Muscle layer of duodenum (tissue), 2 donors: ENCODE measurements at regions not wholly inside any gene's neighbourhood (a gene's known extent, or its start where the extent isn't known, plus 50 kb on each side); places are given as distances from the start of the nearest gene placed in this dataset.

ENCODE experiments used
- H3K27ac ChIP-seq: one replicate; pipeline ENCODE4 v1.7.0; 2013; ENCODE audit warnings: mild to moderate bottlenecking, low read length
- H3K27me3 ChIP-seq: one replicate; pipeline ENCODE4 v1.7.0; 2013; ENCODE audit warnings: low read depth, mild to moderate bottlenecking, control low read depth, low read length
- H3K36me3 ChIP-seq, 2 donors: one replicate each; pipeline ENCODE4 v1.7.0; 2013; ENCODE audit warnings: low read length in 2 of 2, control low read depth in 1 of 2, mild to moderate bottlenecking in 1 of 2; ENCODE audit not compliant: insufficient read depth in 2 of 2, control insufficient read depth in 1 of 2
- H3K4me1 ChIP-seq, 2 donors: one replicate each; pipeline ENCODE4 v1.7.0; 2013; ENCODE audit warnings: low read length in 2 of 2, mild to moderate bottlenecking in 2 of 2, control low read depth in 1 of 2, moderate library complexity in 1 of 2; ENCODE audit not compliant: insufficient read depth in 2 of 2, control insufficient read depth in 1 of 2
- H3K4me3 ChIP-seq, 2 donors: one replicate each; pipeline ENCODE4 v1.7.0; 2013; ENCODE audit warnings: low read length in 2 of 2, low read depth in 1 of 2, mild to moderate bottlenecking in 1 of 2
- H3K9me3 ChIP-seq, 2 donors: one replicate each; pipeline ENCODE4 v1.7.0; 2013; ENCODE audit warnings: low read length in 2 of 2, control low read depth in 1 of 2, mild to moderate bottlenecking in 1 of 2; ENCODE audit not compliant: control insufficient read depth in 1 of 2
- donor health status: healthy.

GRCh38 chr2:167861574-167862193 lies 385.7 kb downstream of the STK39 start:
- Histone ChIP-seq H3K27ac (no peak overlapping the region), H3K36me3 (no peaks in the 10 kb centered on the region), H3K4me3 (no peak overlapping the region), H3K27me3 (no peaks in the 10 kb centered on the region), H3K4me1 (no peaks in the 10 kb centered on the region), H3K9me3 (no peaks in the 10 kb centered on the region)

GRCh38 chr2:167860082-167860481 lies 387.3 kb downstream of the STK39 start:
- Histone ChIP-seq H3K27ac (no peak overlapping the region), H3K27me3 (no peaks in the 10 kb centered on the region), H3K4me1 (no peaks in the 10 kb centered on the region), H3K36me3 (no peaks in the 10 kb centered on the region), H3K4me3 (no peak overlapping the region), H3K9me3 (no peaks in the 10 kb centered on the region)

DNA sequence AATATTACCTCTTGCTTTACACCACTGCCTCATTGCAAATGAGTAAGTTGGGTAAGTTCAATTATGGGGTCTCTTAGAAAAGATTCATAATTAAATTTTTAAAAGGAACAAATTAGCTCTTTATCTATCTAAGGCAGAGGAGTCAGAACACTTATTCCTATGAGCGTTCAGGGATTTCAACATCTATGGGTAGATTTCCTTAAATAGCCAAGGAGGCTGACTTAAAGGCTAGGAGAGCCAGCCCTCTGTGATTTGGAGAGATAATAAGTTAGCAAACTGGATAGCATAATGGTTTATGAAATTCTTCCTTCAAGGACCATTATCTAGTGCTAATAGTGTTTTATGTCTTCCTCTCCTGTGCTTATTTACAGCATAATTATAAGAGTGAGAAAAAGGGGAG lies 387.7 kb downstream of the STK39 start:
- Histone ChIP-seq H3K4me3 (no peak overlapping the region), H3K36me3 (no peaks in the 10 kb centered on the region), H3K27ac (no peak overlapping the region), H3K27me3 (no peaks in the 10 kb centered on the region), H3K4me1 (no peaks in the 10 kb centered on the region), H3K9me3 (no peaks in the 10 kb centered on the region)

- H3K4me1 ChIP-seq, result no peaks in the 10 kb centered on the region
- H3K27ac ChIP-seq, result no peak overlapping the region
- no peaks in the 10 kb centered on the region for H3K9me3 ChIP-seq
- H3K4me3 ChIP-seq, result no peak overlapping the region
- no peaks in the 10 kb centered on the region for H3K27me3 ChIP-seq
- H3K36me3 ChIP-seq, result no peaks in the 10 kb centered on the region
These were observed 389.3 kb downstream of the STK39 start for GRCh38 chr2:167858086-167858485.

DNA sequence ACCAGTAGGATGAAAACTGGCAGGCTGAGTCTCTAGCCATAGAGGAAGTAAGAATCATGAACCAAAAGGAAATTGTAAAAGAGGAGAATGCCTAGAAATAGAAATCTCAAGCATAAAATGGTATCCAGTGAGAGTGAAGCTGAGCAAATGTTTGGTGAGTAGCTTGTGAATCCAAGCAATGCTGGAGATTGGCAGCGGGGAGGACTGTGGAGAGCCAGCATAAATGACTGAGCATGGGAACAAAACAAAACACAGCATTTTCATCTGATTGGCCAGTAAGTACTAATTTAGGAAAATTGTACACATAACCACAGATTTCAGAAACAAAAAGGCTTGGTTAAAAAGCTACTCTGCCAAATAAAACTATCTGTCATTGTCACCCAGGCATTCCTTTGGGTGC lies 390.0 kb downstream of the STK39 start:
- Histone ChIP-seq H3K9me3 (no peaks in the 10 kb centered on the region), H3K27me3 (no peaks in the 10 kb centered on the region), H3K4me1 (no peaks in the 10 kb centered on the region), H3K4me3 (no peak overlapping the region), H3K36me3 (no peaks in the 10 kb centered on the region), H3K27ac (no peak overlapping the region)

DNA sequence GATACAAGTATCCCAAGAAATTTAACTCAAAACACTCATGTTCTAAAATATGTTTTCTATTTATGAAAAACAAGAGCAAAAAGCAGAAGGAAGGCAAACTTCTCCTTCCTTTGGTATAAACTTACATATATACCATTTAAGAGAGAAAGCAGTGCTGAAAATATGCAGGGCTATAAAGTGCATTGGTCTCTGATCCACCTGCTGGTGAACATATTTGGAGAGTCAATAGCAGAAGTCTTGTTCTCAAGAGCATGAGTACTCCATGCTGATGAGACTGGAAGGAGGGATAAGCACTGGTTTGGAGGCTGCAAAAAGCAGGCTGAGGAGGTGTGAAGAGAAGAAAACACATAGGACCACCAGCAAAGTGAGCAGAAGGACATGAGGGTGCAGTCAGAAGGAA lies 391.2 kb downstream of the STK39 start:
- H3K9me3 ChIP-seq, result no peaks in the 10 kb centered on the region
- no peak overlapping the region for H3K4me3 ChIP-seq
- H3K36me3 ChIP-seq, result no peaks in the 10 kb centered on the region
- no peak overlapping the region for H3K27ac ChIP-seq
- no peaks in the 10 kb centered on the region for H3K4me1 ChIP-seq
- H3K27me3 ChIP-seq, result no peaks in the 10 kb centered on the region

- Histone ChIP-seq H3K9me3 (no peaks in the 10 kb centered on the region), H3K4me1 (no peaks in the 10 kb centered on the region), H3K27ac (no peak overlapping the region)
These were observed 392.2 kb downstream of the STK39 start for GRCh38 chr2:167855211-167855610.

DNA sequence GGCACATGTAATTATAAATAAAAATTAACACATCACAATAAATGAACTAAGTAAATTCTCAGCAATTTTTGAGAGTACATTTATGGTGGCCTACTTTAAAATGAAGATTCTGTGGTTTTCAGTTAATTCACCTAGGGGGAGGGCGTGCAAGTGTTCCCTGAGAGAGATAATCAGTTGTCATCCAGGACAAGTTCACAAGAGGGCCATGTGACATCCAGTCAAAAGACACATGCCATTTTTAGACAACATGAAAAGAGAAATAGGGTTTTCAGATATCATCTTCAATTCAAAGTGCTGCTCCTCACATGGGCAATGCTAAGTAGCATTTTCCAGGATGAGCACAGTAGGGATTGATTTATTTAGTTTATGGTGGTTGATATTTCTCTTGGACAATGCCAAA lies 393.7 kb downstream of the STK39 start:
- H3K4me1 ChIP-seq, result no peaks in the 10 kb centered on the region
- H3K9me3 ChIP-seq, result peaks cover 0 to 2% of the 10 kb centered on the region in 2 donors
- H3K27me3 ChIP-seq, result no peaks in the 10 kb centered on the region
- H3K27ac ChIP-seq, result no peak overlapping the region
- no peak overlapping the region for H3K4me3 ChIP-seq
- no peaks in the 10 kb centered on the region for H3K36me3 ChIP-seq

More at GRCh38 chr2:167855211-167855610, 392.2 kb downstream of the STK39 start:
- H3K4me3 ChIP-seq, result no peak overlapping the region
- no peaks in the 10 kb centered on the region for H3K27me3 ChIP-seq
- H3K36me3 ChIP-seq, result no peaks in the 10 kb centered on the region

GRCh38 chr2:167851876-167852275 lies 395.5 kb downstream of the STK39 start:
- H3K4me3 ChIP-seq, result no peak overlapping the region
- H3K27me3 ChIP-seq, result no peaks in the 10 kb centered on the region
- H3K9me3 ChIP-seq, result peaks cover 0 to 3% of the 10 kb centered on the region in 2 donors
- H3K4me1 ChIP-seq, result no peaks in the 10 kb centered on the region
- H3K27ac ChIP-seq, result no peak overlapping the region
- no peaks in the 10 kb centered on the region for H3K36me3 ChIP-seq

DNA sequence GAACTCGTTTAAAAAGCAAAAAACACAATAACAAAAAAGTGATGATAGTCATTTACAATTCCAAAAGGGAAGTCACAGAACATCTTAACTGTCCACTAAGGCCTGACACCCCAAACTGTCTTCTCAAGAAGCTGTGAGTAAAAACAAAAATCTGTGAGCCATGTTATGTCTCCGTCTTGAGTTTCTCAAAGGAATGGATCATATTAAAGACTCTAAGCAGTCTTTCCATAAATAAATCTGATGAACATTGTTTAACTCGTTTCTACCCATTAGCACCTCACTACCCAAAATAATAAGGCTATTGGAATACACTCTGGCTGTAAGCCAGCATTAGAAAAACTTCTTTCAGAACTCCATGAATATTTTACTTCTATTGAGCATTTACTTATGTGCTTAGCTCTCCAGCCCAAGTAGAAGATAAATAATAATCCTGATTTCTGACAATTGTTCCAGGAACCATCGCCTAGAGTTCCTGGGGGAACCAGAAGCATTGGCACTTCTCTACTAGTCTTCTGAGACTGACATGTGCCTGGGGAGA lies 396.0 kb downstream of the STK39 start:
- no peaks in the 10 kb centered on the region for H3K36me3 ChIP-seq
- no peaks in the 10 kb centered on the region for H3K4me1 ChIP-seq
- H3K27me3 ChIP-seq, result no peaks in the 10 kb centered on the region
- H3K9me3 ChIP-seq, result peaks cover 0 to 3% of the 10 kb centered on the region in 2 donors
- H3K4me3 ChIP-seq, result no peak overlapping the region
- no peak overlapping the region for H3K27ac ChIP-seq

GRCh38 chr2:167844714-167845530 lies 402.5 kb downstream of the STK39 start:
- H3K27ac ChIP-seq, result no peak overlapping the region
- no peaks in the 10 kb centered on the region for H3K4me1 ChIP-seq
- H3K9me3 ChIP-seq, result peaks cover 0 to 3% of the 10 kb centered on the region in 2 donors
- no peaks in the 10 kb centered on the region for H3K36me3 ChIP-seq
- no peak overlapping the region for H3K4me3 ChIP-seq
- H3K27me3 ChIP-seq, result no peaks in the 10 kb centered on the region
